Nucleus accumbens (tissue), 56 donors: ENCODE measurements at regions not wholly inside any gene's neighbourhood (a gene's known extent, or its start where the extent isn't known, plus 50 kb on each side); places are given as distances from the start of the nearest gene placed in this dataset.

ENCODE experiments used
- DNase-seq, 56 donors: peaks; one replicate each; lab custom pipeline; 2025; lab: John Stamatoyannopoulos, UW

DNA sequence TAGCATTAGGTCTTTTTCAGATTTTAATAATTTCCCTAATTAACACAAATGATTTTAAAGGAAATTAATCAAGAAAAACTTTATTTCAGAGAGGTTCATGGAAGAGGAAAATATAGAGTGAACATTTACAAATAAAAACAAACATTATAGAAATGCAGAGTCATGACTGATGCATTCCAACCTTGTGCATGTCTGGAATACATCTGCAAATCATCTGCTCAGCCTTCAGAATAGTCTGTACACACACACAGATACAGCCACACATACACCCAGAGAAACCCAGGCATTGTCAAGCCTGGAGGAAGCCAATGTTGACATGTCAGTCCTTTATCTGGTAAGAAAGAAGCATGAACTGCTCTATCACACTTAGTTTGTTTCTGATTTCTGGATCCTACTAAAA, 61.3 kb upstream of the NFKB1 start:
- no peak for DNase-seq

DNA sequence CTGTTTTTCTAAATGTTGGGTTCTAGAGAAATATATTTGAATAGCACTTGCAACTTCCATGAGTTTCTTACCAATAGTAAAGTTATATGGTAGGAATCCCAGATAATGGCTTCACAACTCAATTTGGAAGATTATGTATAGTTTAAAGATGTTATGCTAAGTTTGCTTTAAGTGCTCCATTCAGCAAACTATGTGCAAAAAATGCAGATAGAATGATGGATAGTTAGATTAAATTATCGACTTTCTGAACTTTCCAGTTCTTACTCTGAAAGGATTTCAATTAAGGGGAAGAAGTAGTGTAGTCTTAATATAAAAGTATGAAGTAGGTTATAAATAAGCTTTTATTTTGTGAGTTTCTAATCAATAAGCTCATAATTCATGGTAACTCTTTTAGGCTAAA, 60.7 kb upstream of the NFKB1 start:
- DNase-seq: no peak

DNA sequence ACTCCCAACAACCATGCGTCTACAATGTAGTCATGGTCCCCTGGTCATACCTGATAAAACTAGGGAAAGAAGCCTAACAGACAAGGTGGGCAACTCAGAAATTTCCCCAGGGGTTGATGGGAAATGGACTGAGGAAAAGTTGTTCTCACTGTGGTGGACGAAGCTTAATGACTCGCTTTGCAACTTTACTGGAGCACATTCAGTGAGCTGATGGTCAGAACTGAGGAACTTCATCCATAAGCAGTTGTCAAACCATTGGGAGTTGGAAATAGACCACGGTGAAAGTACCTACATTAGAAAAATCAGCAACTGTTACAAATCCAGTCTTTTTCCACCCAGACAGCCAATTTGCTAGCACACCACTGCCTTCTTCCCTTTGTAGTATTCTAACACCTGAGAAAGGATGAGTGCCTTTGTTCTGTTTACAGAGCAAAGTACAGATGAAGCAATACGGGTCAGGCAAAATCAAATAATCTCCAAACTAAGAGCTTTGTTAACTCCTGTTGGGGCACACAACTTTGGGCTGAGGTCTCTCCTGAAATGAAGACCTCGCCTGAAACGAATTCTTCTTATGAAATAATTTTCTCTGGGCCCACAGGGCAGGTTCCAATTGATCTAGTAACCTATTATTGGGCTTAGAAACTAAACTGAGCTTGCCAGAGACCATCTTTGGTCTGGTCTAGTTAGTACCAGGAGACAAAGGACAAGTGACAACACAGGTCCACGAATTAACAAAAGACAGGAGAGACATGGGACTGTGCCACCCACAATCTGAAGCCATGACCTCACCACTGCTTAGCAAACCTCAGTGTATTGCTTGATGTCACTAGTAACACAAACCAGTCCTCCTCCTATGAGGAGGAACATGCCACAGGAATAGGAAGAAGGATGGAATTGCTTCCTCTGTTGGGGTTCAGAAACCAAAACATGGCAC, 58.9 kb upstream of the NFKB1 start:
- no peak for DNase-seq

DNA sequence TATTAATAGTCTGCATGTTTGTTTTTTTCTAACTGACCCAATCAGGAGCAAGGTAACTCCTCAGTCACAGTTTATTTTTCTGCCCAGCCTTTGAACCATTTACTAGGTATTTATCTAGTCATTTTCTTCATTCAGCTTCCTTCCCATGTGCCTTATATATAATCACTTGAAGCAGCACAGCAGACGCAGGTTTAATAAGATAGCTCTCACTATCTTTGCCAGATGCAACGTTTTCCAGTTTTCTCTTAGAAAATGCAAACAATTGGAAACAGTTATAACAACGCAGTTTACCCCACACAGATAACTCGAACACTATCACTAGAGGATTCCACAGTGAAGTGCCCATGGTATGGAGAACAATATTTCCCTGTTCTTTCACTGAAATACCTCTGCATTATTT, 56.4 kb upstream of the NFKB1 start:
- no peak for DNase-seq

DNA sequence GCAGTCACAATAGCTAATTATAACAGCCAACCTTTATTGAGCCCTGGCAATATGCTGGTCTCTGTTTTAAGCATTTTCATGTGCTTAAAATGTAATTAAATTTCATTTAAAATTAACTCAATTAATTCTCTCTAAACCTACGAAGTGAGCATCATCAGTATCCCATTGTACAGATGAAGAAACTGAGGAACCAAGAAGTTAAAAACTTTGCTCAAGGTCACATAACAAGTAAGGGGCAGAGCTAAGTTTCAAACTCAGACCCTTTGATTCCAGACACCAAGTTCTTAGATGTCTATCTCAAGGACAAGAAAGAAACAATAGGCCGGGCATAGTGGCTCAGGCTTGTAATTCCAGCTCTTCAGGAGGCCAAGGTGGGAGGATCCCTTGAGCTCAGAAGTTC, 55.9 kb upstream of the NFKB1 start:
- DNase-seq: no peak

DNA sequence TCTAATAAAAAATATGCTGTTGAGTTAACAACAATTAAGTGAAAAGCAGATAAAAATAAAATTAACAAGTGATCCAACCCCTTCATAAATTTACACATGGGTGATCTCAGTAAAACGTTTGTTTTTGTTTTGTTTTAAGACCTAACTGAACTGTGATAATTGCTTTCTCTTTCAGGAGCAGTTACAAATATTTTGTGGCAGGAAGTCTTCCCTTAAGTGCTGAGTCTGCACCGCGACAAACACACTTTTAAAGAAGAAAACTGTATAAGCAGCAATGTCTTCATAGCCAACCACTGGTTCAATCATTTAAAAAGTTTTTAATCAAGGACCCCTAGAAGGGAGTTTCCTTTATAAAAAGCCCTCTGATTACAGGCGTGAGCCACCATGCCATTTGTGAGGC, 53.7 kb upstream of the NFKB1 start:
- no peak for DNase-seq

DNA sequence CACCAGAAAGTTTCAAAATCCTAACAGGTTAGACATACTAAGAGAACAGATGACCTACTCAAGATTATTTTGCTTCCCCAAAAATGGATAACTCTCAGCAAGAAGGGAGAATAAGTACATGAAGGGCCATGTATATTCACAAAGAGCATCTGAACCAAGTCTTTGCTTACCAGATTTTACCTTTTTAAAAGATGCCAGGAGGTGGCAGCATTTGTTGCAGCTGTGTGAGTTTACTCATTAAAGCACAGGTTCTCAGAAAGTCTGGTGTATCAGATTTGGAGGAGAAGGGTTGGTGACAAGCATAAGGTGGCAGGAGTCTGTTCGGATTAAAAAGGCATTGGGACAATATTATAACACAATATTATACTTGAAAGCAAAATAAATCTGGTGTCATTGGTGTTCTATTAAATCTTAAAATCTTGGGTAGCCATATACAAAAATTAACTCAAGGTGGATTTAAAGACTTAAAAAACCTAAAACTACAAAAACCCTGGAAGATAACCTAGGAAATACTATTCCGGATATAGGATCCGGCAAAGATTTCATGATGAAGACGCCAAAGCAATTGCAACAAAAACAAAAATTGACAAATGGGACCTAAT, 51.3 kb upstream of the NFKB1 start:
- peak in 28 of 56 donors; percentile 0 to 52 (median 8) for DNase-seq

DNA sequence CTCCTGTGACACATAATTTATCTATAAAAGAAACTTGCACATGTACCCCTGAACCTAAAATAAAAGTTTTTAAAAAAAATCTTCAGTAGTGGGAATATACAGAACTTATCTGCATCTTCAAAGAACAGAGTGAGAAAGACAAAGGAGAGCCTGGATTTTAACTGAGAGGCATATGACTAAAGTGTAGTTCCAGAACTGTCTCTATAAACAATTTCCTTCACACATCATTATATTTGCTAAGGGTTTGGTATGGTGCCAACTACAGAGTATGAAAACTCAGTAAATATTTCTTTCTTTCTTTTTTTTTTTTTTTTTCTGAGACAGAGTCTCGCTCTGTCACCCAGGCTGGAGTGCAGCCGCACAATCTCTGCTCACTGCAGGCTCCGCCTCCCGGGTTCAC, 49.9 kb upstream of the NFKB1 start:
- DNase-seq: no peak
